GM23338 (cell line): ENCODE measurements at regions not wholly inside any gene's neighbourhood (a gene's known extent, or its start where the extent isn't known, plus 50 kb on each side); places are given as distances from the start of the nearest gene placed in this dataset.

ENCODE experiments used
- ATAC-seq: fragments of 200-7000 bp; cut with Tn5 transposase; 3 replicates; pipeline ENCODE4 v1.9.1; 2020
- DNase-seq: peaks from one replicate; pipeline ENCODE4 v3.0.0-alpha.2; 2015; ENCODE audit warnings: low spot score
- H2AFZ ChIP-seq: fragments of 200-600 bp; sonication (generic); 2 replicates; pipeline ENCODE4 v1.8.0; 2016; ENCODE audit warnings: antibody characterized with exemption, mild to moderate bottlenecking, moderate library complexity
- H3F3A ChIP-seq: fragments of 200-600 bp; sonication (generic); replicated peaks from 2 replicates; pipeline ENCODE4 v1.8.0; 2017; ENCODE audit warnings: antibody characterized with exemption, mixed run types, low read depth
- H3K27ac ChIP-seq: fragments of 200-600 bp; sonication (generic); 2 replicates; pipeline ENCODE4 v1.6.1; 2016; ENCODE audit warnings: low read depth
- H3K27me3 ChIP-seq: fragments of 200-600 bp; sonication (generic); 2 replicates; pipeline ENCODE4 v1.8.0; 2016; ENCODE audit warnings: mild to moderate bottlenecking, mixed run types, moderate library complexity; ENCODE audit not compliant: insufficient read depth
- H3K36me3 ChIP-seq: fragments of 200-600 bp; sonication (generic); 2 replicates; pipeline ENCODE4 v1.8.0; 2016; ENCODE audit warnings: mild to moderate bottlenecking; ENCODE audit not compliant: insufficient read depth
- H3K4me1 ChIP-seq: fragments of 200-600 bp; sonication (generic); 2 replicates; pipeline ENCODE4 v1.8.0; 2016; ENCODE audit warnings: mild to moderate bottlenecking, moderate library complexity; ENCODE audit not compliant: insufficient read depth
- H3K4me2 ChIP-seq: fragments of 200-600 bp; sonication (generic); 2 replicates; pipeline ENCODE4 v1.7.1; 2017; ENCODE audit warnings: mixed run types
- H3K4me3 ChIP-seq: fragments of 200-600 bp; sonication (generic); 2 replicates; pipeline ENCODE4 v1.6.1; 2016; ENCODE audit warnings: mixed run types
- H3K79me2 ChIP-seq: fragments of 200-600 bp; sonication (generic); replicated peaks from 2 replicates; pipeline ENCODE4 v1.8.0; 2017; ENCODE audit warnings: mild to moderate bottlenecking; ENCODE audit not compliant: insufficient read depth
- H3K9me2 ChIP-seq: fragments of 200-600 bp; sonication (generic); 2 replicates; pipeline ENCODE4 v1.8.0; 2017; ENCODE audit not compliant: insufficient read depth
- H4K20me1 ChIP-seq: fragments of 200-600 bp; sonication (generic); replicated peaks from 2 replicates; pipeline ENCODE4 v1.8.0; 2017; ENCODE audit warnings: mild to moderate bottlenecking; ENCODE audit not compliant: insufficient read depth
- H3K27ac Mint-ChIP-seq: 2 replicates; pipeline ENCODE4 v1.8.0; 2020; ENCODE audit warnings: inconsistent platforms, mild to moderate bottlenecking, moderate library complexity, mixed read lengths
- H3K27me3 Mint-ChIP-seq: 3 replicates; pipeline ENCODE4 v1.8.0; 2022; ENCODE audit warnings: low read depth, mild to moderate bottlenecking, moderate library complexity, mixed read lengths, inconsistent platforms; ENCODE audit not compliant: insufficient read depth, poor library complexity
- H3K36me3 Mint-ChIP-seq: 3 replicates; pipeline ENCODE4 v1.8.0; 2021; ENCODE audit warnings: low read depth, mild to moderate bottlenecking, inconsistent platforms, moderate library complexity, mixed read lengths
- H3K4me1 Mint-ChIP-seq: 3 replicates; pipeline ENCODE4 v1.8.0; 2020; ENCODE audit warnings: mild to moderate bottlenecking, inconsistent platforms, mixed read lengths
- H3K4me3 Mint-ChIP-seq: 3 replicates; pipeline ENCODE4 v1.8.0; 2021; ENCODE audit warnings: moderate library complexity, mild to moderate bottlenecking, inconsistent platforms, mixed read lengths
- H3K9me3 Mint-ChIP-seq: 3 replicates; pipeline ENCODE4 v1.8.0; 2020; ENCODE audit warnings: moderate library complexity, mild to moderate bottlenecking, inconsistent platforms, mixed read lengths
- CREB1 ChIP-seq: fragments of 250-450 bp; sonication (Bioruptor Pico); IDR thresholded peaks from 2 replicates; pipeline ENCODE4 v1.5.0; 2020; ENCODE audit warnings: low read depth, mild to moderate bottlenecking, moderate library complexity
- ETS1 ChIP-seq: IDR thresholded peaks from 2 replicates; pipeline ENCODE4 v1.6.1; 2016; ENCODE audit warnings: antibody characterized with exemption
- EZH2 ChIP-seq: fragments of 200-600 bp; sonication (generic); IDR thresholded peaks from one replicate; pipeline ENCODE4 v1.8.0; 2017; ENCODE audit warnings: antibody characterized with exemption, mild to moderate bottlenecking, low read depth; ENCODE audit not compliant: unreplicated experiment
- EZH2phosphoT487 ChIP-seq: fragments of 200-600 bp; sonication (generic); IDR thresholded peaks from one replicate; pipeline ENCODE4 v1.8.1; 2018; ENCODE audit warnings: antibody characterized with exemption; ENCODE audit not compliant: unreplicated experiment
- JUNB ChIP-seq: IDR thresholded peaks from one replicate; pipeline ENCODE4 v1.6.1; 2016; ENCODE audit warnings: antibody characterized with exemption; ENCODE audit not compliant: unreplicated experiment
- NANOG ChIP-seq: IDR thresholded peaks from 2 replicates; pipeline ENCODE4 v1.6.1; 2016; ENCODE audit warnings: antibody characterized with exemption, borderline replicate concordance
- POLR2AphosphoS5 ChIP-seq: IDR thresholded peaks from 2 replicates; pipeline ENCODE4 v1.6.1; 2016; ENCODE audit warnings: antibody characterized with exemption, low read depth
- REST ChIP-seq: IDR thresholded peaks from one replicate; pipeline ENCODE4 v1.6.1; 2018; ENCODE audit warnings: antibody characterized with exemption; ENCODE audit not compliant: unreplicated experiment
- STAT1 ChIP-seq: IDR thresholded peaks from one replicate; pipeline ENCODE4 v1.6.1; 2016; ENCODE audit warnings: antibody characterized with exemption; ENCODE audit not compliant: unreplicated experiment
- ZNF114 ChIP-seq: fragments of 250-450 bp; sonication (Bioruptor Pico); IDR thresholded peaks from 2 replicates; pipeline ENCODE4 v1.5.0; 2020; ENCODE audit warnings: mild to moderate bottlenecking, moderate library complexity
- ZNF331 ChIP-seq: fragments of 250-450 bp; sonication (Bioruptor Pico); IDR thresholded peaks from 2 replicates; pipeline ENCODE4 v1.5.0; 2020; ENCODE audit warnings: low read depth, mild to moderate bottlenecking, moderate library complexity
- ZNF462 ChIP-seq: fragments of 250-450 bp; sonication (Bioruptor Pico); IDR thresholded peaks from 2 replicates; pipeline ENCODE4 v1.5.0; 2020; ENCODE audit warnings: mild to moderate bottlenecking, moderate library complexity
- TF ChIP-seq, protein P1 (sequence below), 2 experiments: fragments of 200-600 bp in 1 of 2; sonication (generic) in 1 of 2; conservative IDR thresholded peaks; 2 replicates each; pipeline versions ENCODE4 v1.5.1 to v1.6.1; 2016 to 2017; ENCODE audit warnings: antibody characterized with exemption in 2 of 2, low read depth in 2 of 2, mild to moderate bottlenecking in 2 of 2, moderate library complexity in 1 of 2

DNA sequence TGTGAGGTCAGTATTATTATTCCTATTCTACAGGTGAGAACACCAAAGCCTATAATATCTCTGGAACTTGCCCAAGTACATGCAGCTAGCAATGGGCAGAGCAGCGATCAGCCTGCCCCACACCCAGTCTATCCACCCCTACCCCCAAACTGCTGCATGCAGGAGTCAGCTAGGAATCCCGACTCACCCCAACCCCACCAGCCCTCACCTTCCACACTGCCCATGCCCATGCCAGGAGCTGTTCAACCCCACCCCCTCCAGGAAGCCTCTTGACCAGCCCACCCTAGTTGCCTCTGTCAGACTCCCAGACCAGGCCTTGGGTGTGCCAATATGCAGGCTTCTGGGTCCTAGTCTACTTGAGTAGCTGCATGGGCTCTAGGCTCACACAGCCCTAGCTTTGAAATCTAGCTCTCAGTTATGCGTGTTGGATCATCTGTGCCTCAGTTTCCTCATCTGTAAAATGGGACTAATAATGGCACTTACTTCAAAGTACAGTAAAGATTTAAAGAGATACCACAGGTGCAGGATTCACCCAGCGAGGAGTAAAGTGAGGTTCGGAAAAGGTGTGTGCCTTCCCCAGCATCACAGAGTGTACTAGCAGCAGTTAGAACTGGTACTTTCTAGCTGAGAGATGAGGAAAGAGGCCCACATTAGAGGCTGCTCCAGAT is 173.2 kb downstream of the VEGFA start:
- no peaks in the 10 kb centered on the region; the same call in 2 of the 3 replicates for H3K36me3 Mint-ChIP-seq
- H3K4me1 Mint-ChIP-seq, result peaks cover 8% of the 10 kb centered on the region
- H3K27me3 ChIP-seq, result no peaks in the 10 kb centered on the region
- DNase-seq (no peak), ATAC-seq (no peak)
- no peaks in the 10 kb centered on the region for H3K36me3 ChIP-seq
- H3K27ac Mint-ChIP-seq, result peak overlapping the region; percentile 38; the same call in 1 of the 2 replicates
- H3K9me3 Mint-ChIP-seq, result peaks cover 11% of the 10 kb centered on the region; the same call in 2 of the 3 replicates
- H3F3A ChIP-seq, result no peaks in the 10 kb centered on the region
- no peaks in the 10 kb centered on the region for H3K9me2 ChIP-seq
- no peak overlapping the region for H2AFZ ChIP-seq
- no peak overlapping the region for H3K4me2 ChIP-seq
- H3K27me3 Mint-ChIP-seq, result peaks cover 4% of the 10 kb centered on the region
- no peaks in the 10 kb centered on the region for H4K20me1 ChIP-seq
- H3K4me3 ChIP-seq, result no peak overlapping the region
- peaks cover 7% of the 10 kb centered on the region; the same call in 1 of the 2 replicates for H3K4me1 ChIP-seq
- no peak overlapping the region for H3K27ac ChIP-seq
- TF ChIP-seq ETS1 (no peak), CREB1 (CRISPR knock-in tag) (no peak), STAT1 (no peak), JUNB (no peak), NANOG (no peak), EZH2phosphoT487 (no peak), POLR2AphosphoS5 (no peak), REST (no peak), ZNF462 (no peak), ZNF331 (CRISPR knock-in tag) (no peak), EZH2 (no peak), ZNF114 (no peak)
- TF ChIP-seq, protein P1, sequence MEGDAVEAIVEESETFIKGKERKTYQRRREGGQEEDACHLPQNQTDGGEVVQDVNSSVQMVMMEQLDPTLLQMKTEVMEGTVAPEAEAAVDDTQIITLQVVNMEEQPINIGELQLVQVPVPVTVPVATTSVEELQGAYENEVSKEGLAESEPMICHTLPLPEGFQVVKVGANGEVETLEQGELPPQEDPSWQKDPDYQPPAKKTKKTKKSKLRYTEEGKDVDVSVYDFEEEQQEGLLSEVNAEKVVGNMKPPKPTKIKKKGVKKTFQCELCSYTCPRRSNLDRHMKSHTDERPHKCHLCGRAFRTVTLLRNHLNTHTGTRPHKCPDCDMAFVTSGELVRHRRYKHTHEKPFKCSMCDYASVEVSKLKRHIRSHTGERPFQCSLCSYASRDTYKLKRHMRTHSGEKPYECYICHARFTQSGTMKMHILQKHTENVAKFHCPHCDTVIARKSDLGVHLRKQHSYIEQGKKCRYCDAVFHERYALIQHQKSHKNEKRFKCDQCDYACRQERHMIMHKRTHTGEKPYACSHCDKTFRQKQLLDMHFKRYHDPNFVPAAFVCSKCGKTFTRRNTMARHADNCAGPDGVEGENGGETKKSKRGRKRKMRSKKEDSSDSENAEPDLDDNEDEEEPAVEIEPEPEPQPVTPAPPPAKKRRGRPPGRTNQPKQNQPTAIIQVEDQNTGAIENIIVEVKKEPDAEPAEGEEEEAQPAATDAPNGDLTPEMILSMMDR (conservative IDR thresholded peaks at IDR 0.05; ENCODE audit: low read depth in 2 of 2), result no peak
- H3K4me3 Mint-ChIP-seq, result no peak overlapping the region
- H3K79me2 ChIP-seq, result no peaks in the 10 kb centered on the region
